ENCODE measurements at regions not wholly inside any gene's neighbourhood (a gene's known extent, or its start where the extent isn't known, plus 50 kb on each side); places are given as distances from the start of the nearest gene placed in this dataset.

DNA sequence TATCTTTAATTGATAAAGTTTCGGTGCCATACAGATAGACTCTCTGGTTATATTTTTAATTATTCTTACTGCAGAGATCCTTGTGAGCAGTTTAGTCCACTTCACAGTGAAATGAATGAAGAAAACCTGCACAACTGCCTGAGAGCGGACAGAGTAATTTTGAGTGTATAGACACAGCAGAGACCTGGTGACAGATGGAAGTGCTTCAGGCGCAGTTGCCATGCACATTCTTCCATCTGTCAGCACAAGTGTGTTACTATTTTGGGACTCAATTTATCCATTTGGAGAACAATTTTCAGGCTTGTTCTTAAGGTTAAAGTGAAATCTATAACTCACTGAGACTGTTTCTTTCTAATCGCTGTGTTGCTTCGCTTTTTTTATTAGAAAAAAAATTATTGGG, 147.8 kb upstream of the SPHKAP start:
- no peak for DNase-seq (ENCODE audit: low spot score)

- no peak for DNase-seq (ENCODE audit: low spot score)
These were observed 139.5 kb upstream of the SPHKAP start for GRCh38 chr2:228321015-228321414.

DNA sequence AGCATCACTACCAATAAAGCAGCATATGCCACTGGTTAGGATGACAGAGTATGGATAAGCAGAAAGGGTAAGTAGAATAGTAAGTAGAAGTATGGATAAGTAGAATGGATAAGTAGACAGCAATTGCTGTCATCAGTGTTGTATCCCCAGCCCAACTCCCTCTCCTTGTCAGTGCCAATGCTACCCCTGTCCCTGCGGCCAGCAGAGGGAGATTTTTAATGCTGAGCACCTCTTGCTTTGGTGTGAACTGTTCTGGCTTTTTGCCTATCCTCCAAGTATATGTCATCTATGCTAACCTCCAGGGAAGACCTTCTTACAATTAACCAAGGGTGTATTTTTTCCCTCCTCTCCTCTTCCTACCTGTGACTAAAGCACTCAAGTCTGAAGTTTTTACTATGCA, 136.7 kb upstream of the SPHKAP start:
- DNase-seq (ENCODE audit: low spot score): peak; percentile 58

- no peak for DNase-seq (ENCODE audit: low spot score)
These were observed 130.7 kb upstream of the SPHKAP start for GRCh38 chr2:228312172-228312571.

GRCh38 chr2:228303960-228304359, 122.5 kb upstream of the SPHKAP start:
- DNase-seq (ENCODE audit: low spot score): no peak

- DNase-seq (ENCODE audit: low spot score): no peak
These were observed 102.1 kb upstream of the SPHKAP start for GRCh38 chr2:228283491-228284171.

- no peak for DNase-seq (ENCODE audit: low spot score)
These were observed 100.9 kb upstream of the SPHKAP start for GRCh38 chr2:228282376-228282775.

GRCh38 chr2:228273159-228273558, 91.7 kb upstream of the SPHKAP start:
- DNase-seq (ENCODE audit: low spot score): no peak

GRCh38 chr2:228269351-228269750, 87.9 kb upstream of the SPHKAP start:
- no peak for DNase-seq (ENCODE audit: low spot score)

DNA sequence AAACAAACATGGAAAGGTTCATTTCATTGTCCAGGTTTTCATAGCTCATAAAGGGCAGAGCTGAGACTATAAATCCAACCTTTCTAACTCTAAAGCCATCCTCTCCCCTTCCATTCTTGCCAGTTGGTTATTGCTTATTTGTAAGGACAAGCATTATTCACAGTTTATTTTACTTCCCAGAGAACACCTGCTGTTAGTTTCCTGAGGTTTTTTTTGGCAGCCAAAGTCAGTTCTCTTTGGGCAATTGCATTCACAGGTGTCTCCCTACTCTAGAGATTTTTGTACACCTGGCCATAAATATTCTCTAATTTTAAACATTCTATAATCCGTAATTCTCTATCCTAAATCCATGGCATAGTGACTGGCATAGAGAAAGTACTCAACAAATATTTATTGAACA, 87.3 kb upstream of the SPHKAP start:
- DNase-seq (ENCODE audit: low spot score): no peak

- no peak for DNase-seq (ENCODE audit: low spot score)
These were observed 86.8 kb upstream of the SPHKAP start for GRCh38 chr2:228268301-228268700.

- DNase-seq (ENCODE audit: low spot score): no peak
These were observed 81.7 kb upstream of the SPHKAP start for GRCh38 chr2:228263156-228263555.

- no peak for DNase-seq (ENCODE audit: low spot score)
These were observed 80.1 kb upstream of the SPHKAP start for GRCh38 chr2:228261546-228261945.

DNA sequence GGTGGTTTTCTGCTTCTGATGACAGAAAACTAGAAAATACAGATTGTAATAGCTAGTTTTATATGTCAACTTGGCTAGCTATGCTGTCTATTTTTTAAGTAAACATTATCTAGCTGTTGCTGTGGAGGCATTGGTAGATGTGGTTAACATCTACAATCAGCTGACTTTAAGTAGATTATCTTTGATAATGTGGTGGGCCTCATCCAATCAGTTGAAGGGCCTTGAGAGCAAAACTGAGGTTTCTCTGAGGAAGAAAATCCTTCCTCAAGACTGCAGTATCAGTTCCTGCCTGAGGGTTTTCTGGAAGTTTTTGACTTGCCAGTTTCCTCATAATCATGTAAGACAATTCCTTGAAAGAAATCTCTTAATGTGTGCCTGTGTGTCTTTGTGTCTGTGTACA, 75.9 kb upstream of the SPHKAP start:
- DNase-seq (ENCODE audit: low spot score): no peak

DNA sequence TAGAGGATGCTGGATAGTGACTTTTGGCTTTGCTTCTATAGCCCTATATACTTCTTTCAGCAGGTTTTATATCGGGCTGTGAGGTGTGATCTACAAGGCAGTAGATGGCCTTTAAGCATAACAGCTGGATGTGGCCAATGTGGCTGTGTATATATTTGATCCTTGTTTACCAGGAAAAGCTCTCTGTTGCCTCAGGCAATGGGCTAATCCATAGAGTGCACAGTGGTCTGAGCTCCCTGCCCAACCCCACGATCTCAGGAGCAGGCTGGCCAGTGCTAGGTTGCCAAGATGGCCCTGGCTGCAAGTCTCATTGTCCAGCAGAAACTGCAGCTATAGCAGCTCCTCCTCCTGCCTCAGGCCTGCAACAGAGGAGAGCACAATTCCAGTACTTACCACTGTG, 72.3 kb upstream of the SPHKAP start:
- no peak for DNase-seq (ENCODE audit: low spot score)

DNA sequence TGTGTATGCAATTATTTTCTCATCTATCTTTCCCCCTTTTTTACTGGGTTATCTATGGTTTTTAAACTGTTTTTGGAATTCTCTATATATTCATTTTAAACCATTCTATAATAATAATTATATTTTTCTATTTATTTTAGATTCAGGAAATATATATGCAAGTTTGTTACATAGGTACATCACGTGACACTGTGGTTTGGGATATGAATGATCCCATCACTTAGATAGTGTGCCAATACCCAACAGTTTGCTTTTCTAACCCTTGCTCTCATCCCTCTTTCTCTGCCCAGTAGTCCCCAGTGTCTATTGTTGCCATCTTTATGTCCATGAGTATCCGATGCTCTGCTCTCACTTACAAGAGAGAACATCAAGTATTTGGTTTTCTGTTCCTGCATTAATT, 65.8 kb upstream of the SPHKAP start:
- DNase-seq (ENCODE audit: low spot score): no peak

- DNase-seq (ENCODE audit: low spot score): no peak
These were observed 64.1 kb upstream of the SPHKAP start for GRCh38 chr2:228245601-228246000.

GRCh38 chr2:228242591-228242990, 61.1 kb upstream of the SPHKAP start:
- DNase-seq (ENCODE audit: low spot score): no peak

DNA sequence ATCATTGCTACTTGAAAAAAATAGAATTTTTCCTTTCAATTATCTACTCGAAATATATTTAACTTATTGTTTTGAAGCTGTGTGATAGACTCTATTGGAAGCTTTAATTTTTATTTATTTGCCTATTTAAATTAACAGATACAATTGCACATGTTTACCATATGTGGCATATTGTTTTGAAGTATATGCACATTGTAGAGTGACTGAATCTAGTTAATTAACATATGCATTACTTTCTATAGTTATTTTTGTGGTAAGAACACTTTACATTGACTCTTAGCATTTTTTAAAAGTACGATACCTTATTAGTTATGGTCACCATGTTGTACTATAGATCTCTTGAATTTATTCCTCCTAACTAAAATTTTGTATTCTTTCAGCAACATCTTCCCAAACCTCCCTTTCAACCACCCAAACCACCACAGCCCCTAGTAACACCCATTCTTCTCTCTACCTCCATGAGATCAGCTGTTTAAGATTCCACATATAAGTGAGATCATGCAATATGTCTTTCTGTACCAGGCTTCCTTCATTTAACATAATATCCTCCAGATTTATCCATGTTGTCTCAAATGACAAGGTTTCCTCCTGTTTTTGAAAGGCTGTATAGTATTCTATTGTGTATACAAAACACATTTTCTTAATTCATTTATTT, 58.5 kb upstream of the SPHKAP start:
- DNase-seq (ENCODE audit: low spot score): no peak

GRCh38 chr2:228239207-228239906, 57.9 kb upstream of the SPHKAP start:
- no peak for DNase-seq (ENCODE audit: low spot score)

Measured in ecto neural progenitor cell (in vitro differentiated cells).